ENCODE measurements at regions not wholly inside any gene's neighbourhood (a gene's known extent, or its start where the extent isn't known, plus 50 kb on each side); places are given as distances from the start of the nearest gene placed in this dataset.

DNA sequence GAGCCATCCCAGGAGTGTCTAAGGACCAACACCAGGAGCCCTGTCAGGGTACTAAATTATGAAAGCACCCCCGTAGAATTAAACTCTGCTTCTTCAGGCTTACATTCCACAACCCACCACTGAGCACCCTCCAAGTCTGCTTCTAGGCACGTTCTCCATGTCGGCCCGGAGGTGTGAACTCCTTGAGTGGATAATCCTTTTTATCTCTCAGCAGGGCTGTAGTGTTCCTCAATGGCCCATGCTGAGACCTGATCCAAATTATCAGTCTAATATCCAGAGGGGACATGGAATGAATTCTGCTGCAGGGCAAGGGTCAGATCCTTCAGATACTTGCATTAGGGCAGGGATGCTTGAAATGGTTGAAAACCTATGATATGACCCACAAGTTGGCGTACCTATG lies 55.9 kb upstream of the TARP start:
- no peak overlapping the region for H2BK120ac ChIP-seq (replicated peaks; ENCODE audit: low read depth, low read length)
- POLR2A ChIA-PET (ENCODE audit: partially characterized antibody): no interaction called here
- no peaks in the 10 kb centered on the region for H3K9me3 ChIP-seq (ENCODE audit: insufficient read depth in 2 of 2, low read depth in 1 of 2, low read length in 1 of 2)
- H3K4ac ChIP-seq (replicated peaks; ENCODE audit: insufficient read length, low read depth, low read length): no peak overlapping the region
- no peak overlapping the region for H4K91ac ChIP-seq (replicated peaks; ENCODE audit: insufficient read length, low read length)
- H3K14ac ChIP-seq (ENCODE audit: insufficient read length): no peak overlapping the region
- no peaks in the 10 kb centered on the region for H4K20me1 ChIP-seq (replicated peaks in 1 of 2; ENCODE audit: control insufficient read depth in 1 of 2, insufficient read depth in 2 of 2, low read length in 2 of 2)
- no peaks in the 10 kb centered on the region for H3K36me3 ChIP-seq (ENCODE audit: control insufficient read depth in 2 of 4, insufficient read depth in 4 of 4, low read length in 3 of 4)
- no peak overlapping the region for H3K27ac ChIP-seq (ENCODE audit: low read depth, low read length)
- H3K18ac ChIP-seq (ENCODE audit: extremely low read depth, low read length): no peak overlapping the region
- no peaks in the 10 kb centered on the region for H3K23me2 ChIP-seq (ENCODE audit: low read depth, low read length)
- H3K9ac ChIP-seq (replicated peaks in 1 of 4; ENCODE audit: extremely low read depth in 1 of 4, low read depth in 3 of 4, low read length in 3 of 4): no peak overlapping the region
- no peaks in the 10 kb centered on the region for H3K79me2 ChIP-seq (ENCODE audit: control insufficient read depth in 1 of 2, insufficient read depth in 2 of 2, low read length in 2 of 2)
- H3K4me3 ChIP-seq (ENCODE audit: extremely low read depth in 1 of 4, insufficient read depth in 2 of 4, low read depth in 3 of 4, low read length in 4 of 4): no peak overlapping the region
- H2BK15ac ChIP-seq (ENCODE audit: low read length): no peak overlapping the region
- no peak for DNase-seq (ENCODE audit: low read depth in 1 of 2, low spot score in 2 of 2)
- no peak overlapping the region for H2BK5ac ChIP-seq (ENCODE audit: low read depth, low read length)
- H3K4me1 ChIP-seq (replicated peaks in 1 of 4; ENCODE audit: control insufficient read depth in 3 of 4, insufficient read depth in 4 of 4, low read length in 3 of 4): peaks cover 0 to 15% (median 7%) of the 10 kb centered on the region in 4 experiments; a peak in 4 of 7 replicates
- H4K5ac ChIP-seq (ENCODE audit: insufficient read length, low read depth, low read length): no peak overlapping the region
- no peak overlapping the region for H3K56ac ChIP-seq (replicated peaks; ENCODE audit: insufficient read length, low read depth, low read length)
- H2BK20ac ChIP-seq (ENCODE audit: low read length): no peak overlapping the region
- no peak for FAIRE-seq
- no peaks in the 10 kb centered on the region for H3K79me1 ChIP-seq (ENCODE audit: low read depth, low read length)
- CTCF ChIA-PET (ENCODE audit: partially characterized antibody): interaction anchor here (0.8 to 5.4 kb wide), 14 partner anchors 7 to 426 kb away, joined by 3 to 64 read pairs (median 6); no protein-coding TSS in a partner anchor
- H2AK5ac ChIP-seq (ENCODE audit: low read depth, low read length): no peak overlapping the region
- WGBS, 2 experiments (ENCODE audit: extremely low coverage in 1 of 2, insufficient coverage in 1 of 2, insufficient read length in 1 of 2, insufficient replicate concordance in 2 of 2, low coverage in 1 of 2, low lambda C conversion rate in 2 of 2, missing lambda C conversion rate in 1 of 2): 83% methylated on average over 5 of the region's 5 CpGs; no CpG with 5 or more reads in 1 of the 2 experiments
- H3K4me2 ChIP-seq (ENCODE audit: insufficient read depth in 1 of 2, low read depth in 2 of 2, low read length in 2 of 2): no peak overlapping the region
- no peaks in the 10 kb centered on the region for H3K27me3 ChIP-seq (replicated peaks in 1 of 4; ENCODE audit: control insufficient read depth in 3 of 4, extremely low read depth in 1 of 4, insufficient read depth in 3 of 4, low read length in 3 of 4)
- H2BK12ac ChIP-seq (ENCODE audit: low read depth, low read length): no peak overlapping the region
- H3K23ac ChIP-seq (ENCODE audit: insufficient read length): no peak overlapping the region
- H4K8ac ChIP-seq (ENCODE audit: extremely low read depth, insufficient read depth, low read length): no peak overlapping the region
- H2AFZ ChIP-seq (ENCODE audit: low read length): no peak overlapping the region
- TF ChIP-seq CBX5 (IDR thresholded peaks at IDR 0.05; ENCODE audit: low read depth, low read length) (no peak), ASH2L (IDR thresholded peaks at IDR 0.05; ENCODE audit: low read length) (no peak), JUND (IDR thresholded peaks at IDR 0.05; ENCODE audit: low read length) (no peak), TEAD4 (IDR thresholded peaks at IDR 0.05; ENCODE audit: low read depth, low read length) (no peak), TBP (IDR thresholded peaks at IDR 0.05; ENCODE audit: low read depth, low read length) (no peak), FOSL1 (IDR thresholded peaks at IDR 0.05; ENCODE audit: insufficient read depth, low read depth, low read length) (no peak), GTF2F1 (IDR thresholded peaks at IDR 0.05; ENCODE audit: borderline replicate concordance, low read depth, low read length) (no peak), NRF1 (IDR thresholded peaks at IDR 0.05; ENCODE audit: low read depth, low read length) (no peak), GABPA (IDR thresholded peaks at IDR 0.05; ENCODE audit: borderline replicate concordance, insufficient read depth, low read length) (no peak), TAF1 (IDR thresholded peaks at IDR 0.05; ENCODE audit: low read depth, low read length) (no peak), CEBPB (IDR thresholded peaks at IDR 0.05; ENCODE audit: low read depth, low read length) (no peak), HDAC6 (IDR thresholded peaks at IDR 0.05; ENCODE audit: low read depth, low read length) (no peak)
- TF ChIP-seq, protein P1, sequence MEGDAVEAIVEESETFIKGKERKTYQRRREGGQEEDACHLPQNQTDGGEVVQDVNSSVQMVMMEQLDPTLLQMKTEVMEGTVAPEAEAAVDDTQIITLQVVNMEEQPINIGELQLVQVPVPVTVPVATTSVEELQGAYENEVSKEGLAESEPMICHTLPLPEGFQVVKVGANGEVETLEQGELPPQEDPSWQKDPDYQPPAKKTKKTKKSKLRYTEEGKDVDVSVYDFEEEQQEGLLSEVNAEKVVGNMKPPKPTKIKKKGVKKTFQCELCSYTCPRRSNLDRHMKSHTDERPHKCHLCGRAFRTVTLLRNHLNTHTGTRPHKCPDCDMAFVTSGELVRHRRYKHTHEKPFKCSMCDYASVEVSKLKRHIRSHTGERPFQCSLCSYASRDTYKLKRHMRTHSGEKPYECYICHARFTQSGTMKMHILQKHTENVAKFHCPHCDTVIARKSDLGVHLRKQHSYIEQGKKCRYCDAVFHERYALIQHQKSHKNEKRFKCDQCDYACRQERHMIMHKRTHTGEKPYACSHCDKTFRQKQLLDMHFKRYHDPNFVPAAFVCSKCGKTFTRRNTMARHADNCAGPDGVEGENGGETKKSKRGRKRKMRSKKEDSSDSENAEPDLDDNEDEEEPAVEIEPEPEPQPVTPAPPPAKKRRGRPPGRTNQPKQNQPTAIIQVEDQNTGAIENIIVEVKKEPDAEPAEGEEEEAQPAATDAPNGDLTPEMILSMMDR (IDR thresholded peaks at IDR 0.05; ENCODE audit: control extremely low read depth in 1 of 3, insufficient read depth in 1 of 3, low read depth in 1 of 3, low read length in 3 of 3): no peak

Data from H1 (cell line).